GM21825 (cell line): ENCODE measurements at regions not wholly inside any gene's neighbourhood (a gene's known extent, or its start where the extent isn't known, plus 50 kb on each side); places are given as distances from the start of the nearest gene placed in this dataset.
"Not testable (repeated sequence)": the region's sequence is repeated elsewhere in the genome, so short reads cannot be mapped to it uniquely, and the experiment has no call there.

Source experiments
- ATAC-seq: cut with Tn5 transposase; IDR thresholded peaks from one replicate; pipeline ENCODE4 v1.9.1; 2021; ENCODE audit warnings: mild to moderate bottlenecking, moderate library complexity; ENCODE audit not compliant: unreplicated experiment

DNA sequence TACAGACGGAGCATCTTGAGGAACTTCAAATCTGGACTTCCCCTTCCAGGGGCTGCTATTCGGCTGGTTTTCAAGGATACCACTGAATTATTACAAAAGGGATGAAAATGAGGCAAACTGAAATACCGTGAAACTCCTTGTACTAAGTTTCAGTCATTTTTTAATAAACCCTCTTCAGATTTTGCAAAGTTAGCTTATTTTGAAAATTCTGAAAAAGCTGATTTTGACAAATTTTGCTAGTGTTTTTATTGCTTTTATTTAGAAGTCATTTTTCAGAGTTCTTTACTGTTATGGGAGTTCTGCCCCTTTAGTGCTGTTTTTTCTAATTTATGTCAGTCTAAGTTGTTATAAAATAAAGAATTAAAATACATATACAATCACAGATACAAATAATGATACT lies 390.4 kb upstream of the VRK2 start:
- ATAC-seq: no peak

DNA sequence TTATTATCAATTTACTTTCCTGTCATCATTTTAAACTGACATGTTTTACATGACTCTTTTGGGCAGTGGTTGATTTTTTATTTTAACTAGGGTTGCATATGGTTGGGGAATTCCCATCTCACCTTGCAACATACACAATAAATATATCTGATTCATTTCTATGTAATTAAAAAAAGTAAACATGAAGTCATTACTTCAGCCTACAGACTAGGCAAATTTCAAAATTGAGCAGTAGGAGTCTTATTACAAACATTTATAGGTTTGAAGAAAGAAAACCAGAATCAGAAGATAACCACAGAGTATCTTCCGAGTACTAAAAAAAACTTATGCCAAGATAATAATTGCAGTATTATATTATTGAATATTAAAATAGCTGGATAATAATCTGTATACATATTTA lies 377.0 kb upstream of the VRK2 start:
- no peak for ATAC-seq

DNA sequence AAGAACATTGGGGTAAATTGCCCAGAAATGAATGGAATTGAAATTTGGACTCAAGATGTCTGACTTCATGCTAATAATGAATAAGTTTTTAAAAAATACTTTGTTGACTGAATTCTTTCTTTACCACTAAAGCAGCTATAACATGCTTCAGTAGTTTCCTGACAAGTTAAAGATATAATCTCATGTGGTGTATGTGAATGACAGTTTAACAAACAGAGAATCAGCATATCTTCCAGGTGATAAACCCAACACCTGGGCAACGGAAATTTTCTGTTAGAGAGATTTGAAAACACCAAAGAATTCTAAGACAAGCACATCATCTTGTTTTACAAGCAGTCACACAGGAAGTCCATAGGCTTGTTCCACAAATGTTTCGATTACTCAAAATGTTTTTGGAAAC lies 372.6 kb upstream of the VRK2 start:
- ATAC-seq: no peak

DNA sequence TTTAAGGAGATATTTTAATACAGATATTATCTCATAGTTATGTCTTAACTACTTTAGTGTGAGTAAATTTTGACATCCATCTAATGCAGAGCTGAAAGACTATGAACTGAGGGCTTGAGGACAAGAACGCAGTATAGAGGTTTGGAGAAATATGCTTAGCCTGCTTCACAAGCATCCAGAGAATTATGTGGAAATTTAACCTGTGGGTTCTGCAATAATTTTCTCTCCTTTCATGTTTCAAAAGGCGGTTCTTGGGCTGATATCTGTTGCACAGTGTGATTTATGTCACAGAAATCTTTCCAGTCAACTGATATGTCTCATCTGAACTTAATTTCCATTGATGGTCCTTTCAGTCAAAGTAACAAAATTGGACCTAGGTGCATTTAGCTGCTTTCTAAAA lies 371.9 kb upstream of the VRK2 start:
- no peak for ATAC-seq

DNA sequence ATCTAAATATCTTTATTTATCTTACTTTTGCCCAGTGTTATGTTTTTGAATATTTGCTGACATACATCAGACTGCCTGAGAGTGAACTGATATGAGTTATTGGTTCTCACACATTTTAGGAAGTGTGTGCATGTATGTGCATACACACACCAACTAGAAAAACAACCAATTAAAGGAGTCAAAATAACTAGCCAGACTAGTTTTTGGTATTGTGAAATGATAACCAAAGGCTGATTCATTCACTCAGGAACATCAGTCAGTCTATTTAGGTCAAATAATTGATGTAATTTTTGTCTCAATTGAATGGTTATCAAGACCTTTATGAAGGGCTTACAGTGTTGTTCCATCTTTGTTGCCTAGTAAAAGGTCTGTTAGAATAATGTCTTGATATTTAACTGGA lies 369.3 kb upstream of the VRK2 start:
- no peak for ATAC-seq

DNA sequence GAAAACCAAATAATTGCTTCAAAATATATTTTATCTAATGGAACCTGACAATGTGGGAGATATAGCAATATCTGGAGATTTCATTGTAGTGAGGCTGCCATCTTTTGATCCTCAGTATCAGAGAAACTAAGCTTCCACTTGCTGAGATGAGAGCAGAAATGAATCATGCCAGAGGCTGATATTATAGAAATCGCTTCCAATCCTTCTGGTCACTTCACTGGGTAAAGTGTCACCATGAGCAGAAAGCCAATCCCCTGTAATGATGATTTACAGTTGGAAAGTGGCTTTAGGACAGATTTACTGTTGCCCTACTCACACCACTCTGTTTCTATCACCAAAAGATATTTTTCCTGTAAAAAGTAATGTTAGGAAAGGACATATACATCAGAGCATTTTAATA lies 365.0 kb upstream of the VRK2 start:
- no peak for ATAC-seq

DNA sequence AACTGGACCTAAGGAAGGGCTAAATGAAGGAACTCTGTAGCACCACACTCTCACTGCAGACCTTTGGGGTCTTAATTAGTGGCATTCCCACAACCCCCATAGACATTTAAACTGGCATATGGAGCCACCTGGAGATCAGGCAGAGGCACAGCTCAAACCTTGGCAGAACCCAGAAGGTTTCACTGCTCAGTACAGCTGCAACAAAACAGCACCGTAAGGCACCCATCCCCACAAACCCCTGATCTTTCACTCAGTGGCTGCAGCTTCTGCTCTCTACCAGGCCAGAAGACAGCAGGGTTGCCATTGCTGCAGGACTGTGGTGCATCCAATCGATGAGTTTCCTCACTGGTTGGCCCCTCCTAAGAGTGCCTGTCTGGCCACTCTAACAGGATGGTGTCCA lies 361.6 kb upstream of the VRK2 start:
- ATAC-seq: no peak

DNA sequence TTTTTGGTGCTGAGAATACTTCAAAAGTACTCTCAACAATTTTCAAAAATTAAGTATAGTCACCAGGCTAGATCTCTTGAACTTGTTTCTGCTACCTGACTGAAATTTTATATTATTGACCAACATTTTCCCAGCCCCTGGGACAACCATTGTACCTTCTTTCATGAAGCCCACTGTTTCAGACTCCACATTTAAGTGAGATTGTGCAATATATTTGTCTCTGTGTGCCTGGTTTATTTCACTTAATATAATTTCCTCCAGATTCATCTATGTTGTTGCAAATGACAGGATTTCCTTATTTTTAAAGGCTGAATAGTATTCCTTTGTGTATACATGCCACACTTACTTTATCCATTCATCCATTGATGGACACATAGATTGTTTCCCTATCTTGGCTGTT lies 354.2 kb upstream of the VRK2 start:
- no peak for ATAC-seq

DNA sequence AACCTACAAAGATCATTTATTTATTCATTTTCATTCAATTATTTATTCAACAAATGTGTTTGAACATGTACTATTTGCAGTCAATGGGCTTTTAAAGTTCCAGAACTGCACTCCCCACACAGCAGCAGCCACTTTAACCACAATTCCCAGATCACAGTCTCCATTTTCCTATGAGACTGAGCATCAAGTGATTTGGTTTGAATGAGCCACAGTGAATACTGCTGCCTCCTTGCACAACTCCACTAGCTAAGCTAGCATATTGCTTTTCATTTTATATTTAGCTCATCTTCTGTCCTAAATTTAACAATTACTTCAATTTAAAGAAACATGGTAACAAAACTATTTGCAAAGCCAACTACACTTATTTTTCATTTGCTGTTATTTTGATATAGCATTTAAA lies 353.4 kb upstream of the VRK2 start:
- ATAC-seq: no peak

DNA sequence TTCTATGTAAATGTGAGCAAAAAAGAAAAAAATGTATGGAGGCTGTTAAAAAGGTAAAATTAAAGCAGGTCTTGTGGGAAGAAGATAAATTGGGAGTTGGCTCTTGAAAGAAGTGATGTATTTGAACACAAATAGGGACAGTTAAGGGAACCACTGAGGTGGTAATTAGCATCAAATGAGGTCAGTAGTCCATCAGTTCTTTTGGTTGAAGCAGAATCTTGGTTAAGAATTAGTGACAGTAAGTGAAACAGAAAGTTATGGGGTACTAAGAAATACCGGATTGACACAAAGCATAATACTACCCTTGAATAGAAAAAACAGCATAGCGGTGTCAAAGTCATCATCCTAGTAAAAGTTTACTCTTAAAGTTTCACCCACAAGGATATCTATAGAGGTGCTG lies 352.6 kb upstream of the VRK2 start:
- no peak for ATAC-seq

DNA sequence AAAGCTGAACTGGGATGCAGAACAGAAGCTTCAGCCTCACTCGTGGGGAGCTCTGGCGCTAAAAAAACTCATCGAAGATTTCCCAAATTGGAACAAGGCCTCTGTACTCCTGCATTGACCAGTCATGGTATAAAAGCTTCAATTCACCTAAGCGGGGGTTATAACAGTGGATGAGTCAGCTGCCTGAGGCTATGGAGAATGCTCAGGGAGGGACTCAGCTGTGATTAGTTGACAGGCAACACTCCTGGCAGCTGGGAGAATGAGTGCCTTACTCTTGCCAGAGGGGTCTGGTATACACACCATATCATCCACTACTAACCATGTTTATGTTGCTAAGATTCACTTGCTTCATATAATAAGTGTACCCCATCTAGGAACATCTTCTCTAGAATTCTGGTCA lies 350.6 kb upstream of the VRK2 start:
- no peak for ATAC-seq

DNA sequence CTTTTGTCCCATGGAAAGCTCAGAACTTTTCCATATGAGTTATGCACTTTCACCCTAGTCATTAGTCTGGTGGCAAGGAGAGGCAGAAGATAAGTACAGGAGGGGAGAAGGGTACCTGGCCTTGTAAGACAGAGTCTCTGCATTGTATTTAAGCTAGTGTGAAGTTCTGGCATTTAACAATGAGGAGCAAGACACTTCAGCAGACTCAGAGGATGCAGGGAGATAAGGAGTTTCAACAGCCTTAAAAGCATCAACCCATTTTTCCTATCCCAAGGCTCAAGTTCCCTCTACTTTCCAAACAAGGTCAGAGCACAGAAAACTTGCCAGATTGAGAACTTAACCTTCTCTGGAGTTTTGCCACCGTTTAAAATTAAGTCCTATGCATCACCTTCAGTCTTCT lies 348.2 kb upstream of the VRK2 start:
- no peak for ATAC-seq

DNA sequence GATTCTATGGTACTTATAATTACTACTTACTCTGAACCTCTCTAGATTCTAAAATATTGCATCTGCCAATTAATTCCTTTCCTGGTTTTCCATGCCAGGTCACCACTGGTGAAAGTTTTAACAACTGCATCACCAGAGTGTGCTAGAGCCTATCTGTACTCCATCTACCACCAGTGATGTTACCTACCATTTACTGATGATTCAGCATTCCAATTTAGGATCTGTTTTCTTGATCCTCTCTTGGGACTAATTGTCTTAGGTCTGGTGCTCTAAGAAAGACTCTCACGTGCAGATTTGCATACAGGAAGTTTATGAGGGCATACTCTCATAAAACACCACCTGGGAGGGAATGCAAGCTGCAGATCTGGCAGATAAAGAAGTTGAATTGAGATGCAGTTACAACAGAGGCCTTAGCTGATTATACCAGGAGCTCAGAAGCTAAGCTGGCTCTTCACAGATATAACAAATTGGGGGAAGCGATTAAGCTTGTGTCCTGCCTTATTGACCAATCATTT lies 347.6 kb upstream of the VRK2 start:
- ATAC-seq: no peak

DNA sequence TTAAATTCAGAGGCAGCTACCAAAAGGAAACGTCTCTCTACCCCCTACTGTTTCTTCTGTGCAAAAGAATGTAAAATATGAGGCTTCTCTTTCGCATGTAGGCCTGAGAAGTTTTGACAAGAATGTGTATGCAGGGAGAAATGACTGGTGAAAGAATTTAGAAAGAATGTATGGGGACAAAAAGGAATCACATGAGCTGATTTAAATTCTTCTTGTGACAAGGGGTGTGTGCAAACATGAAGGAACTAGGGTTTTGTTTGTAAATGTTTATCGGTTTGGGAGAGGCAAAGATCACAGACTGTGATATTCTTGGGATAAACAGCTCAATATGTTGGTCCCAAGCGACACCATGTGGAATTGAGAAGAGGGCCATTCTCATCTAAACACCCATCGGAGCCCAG lies 345.2 kb upstream of the VRK2 start:
- ATAC-seq: no peak

DNA sequence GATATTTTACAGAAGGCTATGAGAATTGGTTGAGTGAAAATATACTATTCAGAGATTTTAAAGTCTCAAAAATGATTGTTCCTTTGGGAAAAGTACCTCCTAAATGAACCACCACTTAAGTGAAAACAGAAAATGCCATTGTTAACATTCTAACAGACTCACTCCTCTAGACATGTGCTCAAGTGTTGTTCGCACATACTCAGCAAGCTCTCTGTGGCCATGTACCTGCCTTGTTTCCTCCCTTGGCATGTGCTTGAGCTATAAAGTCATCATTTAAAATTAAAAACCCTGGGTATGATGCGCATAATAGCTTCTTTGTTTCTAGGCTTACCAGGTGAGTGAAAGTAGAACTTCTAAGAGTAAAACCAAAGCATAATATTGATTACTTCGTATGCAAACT lies 343.2 kb upstream of the VRK2 start:
- ATAC-seq: no peak

DNA sequence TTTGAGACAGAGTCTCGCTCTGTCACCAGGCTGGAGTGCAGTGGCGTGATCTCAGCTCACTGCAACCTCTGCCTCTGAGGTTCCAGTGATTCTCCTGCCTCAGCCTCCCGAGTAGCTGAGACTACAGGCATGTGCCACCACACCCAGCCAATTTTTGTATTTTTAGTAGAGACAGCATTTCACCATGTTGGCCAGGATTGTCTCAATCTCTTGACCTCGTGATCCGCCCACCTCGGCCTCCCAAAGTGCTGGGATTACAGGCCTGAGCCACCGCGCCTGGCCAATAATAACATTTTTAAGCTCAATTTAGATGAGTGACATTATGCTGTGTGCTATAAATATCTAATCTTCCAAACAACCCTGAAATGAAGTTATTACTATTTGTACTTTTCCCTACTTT lies 338.8 kb upstream of the VRK2 start:
- not testable (repeated sequence) for ATAC-seq

DNA sequence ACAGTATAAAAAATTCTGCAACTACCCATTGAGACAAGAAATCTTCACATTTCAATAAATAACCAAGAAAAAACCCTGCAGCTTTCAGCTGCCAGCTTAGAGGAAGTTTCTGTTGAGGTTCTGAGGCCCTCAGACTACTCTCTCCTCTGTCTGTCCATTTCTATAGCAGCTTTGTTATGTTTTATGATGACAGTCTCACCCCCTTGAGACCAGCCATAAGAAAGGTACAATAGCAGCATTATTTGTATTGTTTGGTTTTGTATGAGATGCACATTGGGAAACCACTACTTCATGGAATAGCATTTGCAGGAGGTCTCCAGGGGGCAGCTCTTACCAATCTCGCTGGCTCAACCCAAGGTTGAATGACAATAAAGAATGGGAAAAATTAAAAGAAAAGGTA lies 334.6 kb upstream of the VRK2 start:
- ATAC-seq: no peak

DNA sequence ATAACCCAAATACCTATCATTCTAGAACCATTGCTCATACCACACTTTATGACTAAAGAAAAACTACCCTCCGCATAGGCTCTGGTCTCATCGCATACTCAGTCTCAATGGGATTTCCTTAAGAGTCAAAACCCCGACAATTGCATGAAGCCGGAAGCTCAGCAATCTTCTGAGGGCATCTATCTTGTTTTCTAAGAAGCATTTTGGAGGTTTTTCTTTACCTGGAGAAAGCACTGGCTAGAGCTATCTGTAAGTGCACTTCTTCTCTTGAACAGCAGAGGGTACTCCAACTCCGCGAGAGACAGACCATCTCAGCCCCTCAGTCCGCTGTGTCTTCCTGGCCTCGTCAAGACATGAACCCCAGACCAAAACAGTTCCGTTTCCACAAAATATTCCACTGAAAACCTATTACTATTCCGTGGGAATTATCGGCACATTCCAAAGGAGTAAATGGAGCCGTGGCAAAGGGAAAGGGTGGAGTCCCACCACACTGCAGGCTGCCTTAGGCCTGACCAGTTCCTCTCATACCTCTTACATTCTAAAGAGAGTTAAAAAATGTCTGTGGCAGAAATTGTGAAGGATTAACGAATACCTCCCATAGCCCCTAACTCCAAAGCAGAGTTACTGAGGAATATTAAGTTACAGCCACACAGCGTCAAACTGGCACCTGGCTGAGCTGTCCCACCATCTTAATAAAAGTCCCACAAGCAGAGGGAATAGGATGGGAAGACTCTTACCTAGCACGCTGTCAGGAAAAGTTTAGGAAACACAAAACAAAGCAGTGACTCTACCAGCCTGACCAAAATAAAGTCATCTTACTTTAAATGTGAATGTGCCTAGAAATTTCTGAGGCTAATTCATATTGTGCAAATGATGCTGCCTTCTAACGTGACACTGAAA lies 325.6 kb upstream of the VRK2 start:
- peak; percentile 99 for ATAC-seq

DNA sequence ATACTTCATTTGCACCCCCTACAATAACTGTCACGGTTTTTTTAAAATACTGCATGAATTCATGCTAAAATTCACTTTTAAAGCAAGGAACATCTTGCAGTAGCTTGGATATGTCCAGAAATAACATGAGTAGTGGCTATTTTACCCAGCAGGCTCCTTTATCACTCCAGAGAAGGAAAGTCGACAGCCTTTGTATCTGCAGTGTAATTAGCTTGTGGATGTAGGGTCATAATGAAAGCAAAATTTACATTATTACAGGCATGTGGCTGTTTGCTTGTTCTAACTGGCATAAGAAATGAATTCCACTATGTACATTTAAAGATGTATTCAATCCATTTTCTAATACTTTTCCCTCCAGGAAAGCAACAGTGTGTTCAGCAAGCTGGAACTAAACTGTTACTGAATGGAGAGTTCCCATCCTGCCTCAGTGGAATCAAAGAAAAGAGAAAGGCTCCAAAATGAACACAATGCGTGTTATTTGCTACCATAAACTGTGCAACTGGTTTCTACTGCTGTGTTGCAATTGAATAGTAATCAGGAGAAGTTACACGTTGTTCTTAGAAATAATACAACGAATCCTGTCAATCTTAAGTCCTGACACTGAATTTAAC lies 321.2 kb upstream of the VRK2 start:
- no peak for ATAC-seq

DNA sequence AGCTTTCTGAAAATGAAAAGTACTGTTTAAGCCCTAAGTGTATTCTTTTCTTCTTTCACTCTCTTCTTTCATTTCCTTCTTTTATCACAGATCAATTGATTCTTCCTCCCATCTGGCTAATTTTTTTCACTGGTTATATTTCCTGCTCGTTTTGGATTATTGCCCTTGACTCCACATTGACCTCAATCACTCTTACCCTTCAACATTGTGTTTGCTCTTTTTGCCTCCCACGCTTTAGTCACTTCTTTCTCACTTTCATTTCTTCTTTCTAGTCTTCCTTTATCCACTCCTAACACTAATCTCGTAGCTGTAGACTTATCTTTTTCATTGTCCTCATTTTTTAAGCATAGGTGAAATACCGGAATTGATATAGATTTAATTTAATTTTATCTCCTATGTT lies 320.3 kb upstream of the VRK2 start:
- peak; percentile 67 for ATAC-seq

DNA sequence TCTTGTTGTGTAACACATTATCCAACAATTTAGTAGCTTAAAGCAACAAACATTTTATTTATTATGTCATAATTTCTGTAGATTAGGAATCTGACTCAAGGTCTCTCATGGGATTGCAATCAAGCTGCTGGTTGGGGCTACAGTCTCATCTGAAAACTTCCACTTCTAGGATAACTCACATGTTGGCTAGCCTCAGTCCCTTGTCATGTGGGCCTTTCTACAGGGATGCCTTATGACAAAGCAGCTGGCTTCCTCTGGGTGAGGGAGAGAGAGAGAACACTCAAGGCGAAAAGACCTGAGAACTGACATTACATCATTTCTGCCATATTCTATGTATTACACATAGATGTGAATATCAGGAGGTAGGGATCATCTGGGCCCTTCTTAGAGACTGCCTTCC lies 317.9 kb upstream of the VRK2 start:
- ATAC-seq: no peak

DNA sequence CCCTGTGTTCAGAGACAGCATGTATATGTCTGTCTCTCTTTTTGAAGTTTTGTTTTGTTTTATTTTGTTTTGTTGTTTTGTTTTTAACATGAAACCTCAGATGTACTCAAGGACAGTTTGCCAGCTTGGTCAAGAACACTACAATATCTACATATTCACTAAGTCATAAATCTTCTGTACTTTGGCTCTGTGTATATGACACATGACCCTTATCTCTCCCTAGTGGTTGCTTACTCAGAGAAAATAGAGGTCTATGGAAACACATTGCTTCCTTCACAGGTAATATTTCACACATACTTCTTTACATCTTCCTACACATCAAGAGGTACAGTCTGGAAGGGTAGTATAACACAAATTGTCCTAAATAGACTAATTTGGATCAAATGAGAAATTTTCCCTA lies 312.6 kb upstream of the VRK2 start:
- no peak for ATAC-seq

DNA sequence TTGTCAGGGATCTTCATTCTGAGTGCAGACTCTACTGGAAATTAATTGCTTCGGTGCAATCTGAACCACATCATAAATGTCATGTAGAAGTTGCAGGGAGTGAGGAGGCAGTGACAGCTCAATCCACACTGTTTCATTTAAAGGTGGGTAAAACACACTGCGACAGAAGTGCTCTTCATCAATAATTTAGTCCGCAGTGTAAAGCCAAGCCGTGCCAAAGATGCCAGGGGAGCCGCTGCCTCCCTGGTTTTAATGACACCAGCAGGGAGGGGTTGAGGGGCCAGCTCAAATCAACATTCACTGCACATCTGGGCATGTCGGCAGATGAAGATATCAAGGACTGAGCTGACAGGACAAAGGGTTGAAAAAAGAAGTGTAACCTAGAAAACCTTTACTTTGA lies 305.7 kb upstream of the VRK2 start:
- no peak for ATAC-seq
